Keratinocyte (primary cell): ENCODE measurements at regions not wholly inside any gene's neighbourhood (a gene's known extent, or its start where the extent isn't known, plus 50 kb on each side); places are given as distances from the start of the nearest gene placed in this dataset.

Experiments used
- DNase-seq: peaks from one replicate; pipeline ENCODE4 v3.0.0-alpha.2; 2011; ENCODE audit warnings: low read depth, missing footprints, low spot score
- FAIRE-seq: peaks from 2 replicates; lab custom pipeline; 2011; peaks lifted over from hg19 to GRCh38; lab: Jason Lieb, UNC
- H2AFZ ChIP-seq: 2 replicates; pipeline ENCODE4 v1.6.0; 2012; ENCODE audit warnings: low read length, control low read depth, inconsistent platforms; ENCODE audit not compliant: control insufficient read depth
- H3K27ac ChIP-seq: 2 replicates; pipeline ENCODE4 v1.5.1; 2011; ENCODE audit warnings: low read length; ENCODE audit not compliant: control insufficient read depth, insufficient read depth
- H3K27me3 ChIP-seq: 3 replicates; pipeline ENCODE4 v1.6.0; 2011; ENCODE audit warnings: low read length; ENCODE audit not compliant: control insufficient read depth, insufficient read depth; ENCODE audit errors: extremely low read depth
- H3K36me3 ChIP-seq, 2 experiments: 2 replicates in 1 of 2; 3 replicates in 1 of 2; pipeline ENCODE4 v1.5.1; 2011; ENCODE audit warnings: low read length in 2 of 2, mild to moderate bottlenecking in 1 of 2; ENCODE audit not compliant: control insufficient read depth in 2 of 2, insufficient read depth in 2 of 2; ENCODE audit errors: extremely low read depth in 1 of 2
- H3K4me1 ChIP-seq: 3 replicates; pipeline ENCODE4 v1.5.1; 2011; ENCODE audit warnings: low read length; ENCODE audit not compliant: control insufficient read depth, insufficient read depth; ENCODE audit errors: extremely low read depth
- H3K4me2 ChIP-seq: 3 replicates; pipeline ENCODE4 v1.6.0; 2011; ENCODE audit warnings: low read depth, low read length; ENCODE audit not compliant: control insufficient read depth, insufficient read depth; ENCODE audit errors: extremely low read depth
- H3K4me3 ChIP-seq, 3 experiments: fragments of 200-600 bp in 1 of 3; sonication (generic) in 1 of 3; 2 replicates in 2 of 3; 3 replicates in 1 of 3; pipeline ENCODE4 v1.5.1; 2011 to 2016; ENCODE audit warnings: low read length in 3 of 3, mild to moderate bottlenecking in 3 of 3, control low read depth in 2 of 3, inconsistent platforms in 1 of 3, low read depth in 1 of 3, mixed read lengths in 1 of 3, mixed run types in 1 of 3, moderate library complexity in 1 of 3; ENCODE audit not compliant: control insufficient read depth in 2 of 3, insufficient read depth in 2 of 3; ENCODE audit errors: extremely low read depth in 1 of 3
- H3K79me2 ChIP-seq: 2 replicates; pipeline ENCODE4 v1.6.0; 2012; ENCODE audit warnings: low read length; ENCODE audit not compliant: control insufficient read depth, insufficient read depth
- H3K9ac ChIP-seq: 3 replicates; pipeline ENCODE4 v1.6.0; 2011; ENCODE audit warnings: low read length; ENCODE audit not compliant: control insufficient read depth, insufficient read depth; ENCODE audit errors: extremely low read depth
- H3K9me1 ChIP-seq: 3 replicates; pipeline ENCODE4 v1.6.0; 2011; ENCODE audit warnings: low read length; ENCODE audit not compliant: control insufficient read depth, insufficient read depth; ENCODE audit errors: extremely low read depth
- H3K9me3 ChIP-seq: 2 replicates; pipeline ENCODE4 v1.5.1; 2012; ENCODE audit warnings: low read depth, low read length; ENCODE audit not compliant: control insufficient read depth
- H4K20me1 ChIP-seq: 3 replicates; pipeline ENCODE4 v1.6.0; 2011; ENCODE audit warnings: low read length; ENCODE audit not compliant: control insufficient read depth, insufficient read depth; ENCODE audit errors: extremely low read depth
- CTCF ChIP-seq, 3 experiments: IDR thresholded peaks in 1 of 3; conservative IDR thresholded peaks in 1 of 3; optimal IDR thresholded peaks in 1 of 3; 2 replicates in 2 of 3; 3 replicates in 1 of 3; pipeline versions ENCODE3 to v1.5.1; 2011; ENCODE audit warnings: low read length in 3 of 3, mild to moderate bottlenecking in 3 of 3, moderate library complexity in 2 of 3, control low read depth in 1 of 3, inconsistent platforms in 1 of 3; ENCODE audit not compliant: insufficient read depth in 2 of 3; ENCODE audit errors: extremely low read depth in 1 of 3
- EZH2 ChIP-seq: IDR thresholded peaks from one replicate; pipeline ENCODE4 v1.6.1; 2012; ENCODE audit warnings: inconsistent platforms, mild to moderate bottlenecking, low read length, moderate library complexity
- dilution Hi-C: fragments of 300-500 bp; cut with MboI; formaldehyde crosslinking; loops from one replicate; pipeline ENCODE4 v1.7.0; 2020; ENCODE audit warnings: low sequenced_read_pairs; ENCODE audit not compliant: extremely low pct_ligation_motif_present

- Histone ChIP-seq H2AFZ (no peak overlapping the region), H3K4me3 (no peak overlapping the region), H4K20me1 (no peaks in the 10 kb centered on the region), H3K36me3 (no peaks in the 10 kb centered on the region), H3K9me1 (no peaks in the 10 kb centered on the region), H3K27ac (no peak overlapping the region), H3K9ac (no peak overlapping the region), H3K4me1 (no peaks in the 10 kb centered on the region), H3K4me2 (no peak overlapping the region), H3K27me3 (no peaks in the 10 kb centered on the region), H3K9me3 (no peaks in the 10 kb centered on the region), H3K79me2 (no peaks in the 10 kb centered on the region)
- no peak for TF ChIP-seq CTCF (optimal IDR thresholded peaks at IDR 0.05 in 1 of 3, IDR thresholded peaks at IDR 0.05 in 1 of 3, conservative IDR thresholded peaks at IDR 0.05 in 1 of 3; ENCODE audit: extremely low read depth in 1 of 3, insufficient read depth in 2 of 3, low read length in 3 of 3)
- no peak for TF ChIP-seq EZH2
- DNase-seq (no peak), FAIRE-seq (no peak)
- dilution Hi-C loops, result no loop called here
Measured at GRCh38 chr6:98215531-98215930, 618.8 kb upstream of the POU3F2 start.

GRCh38 chr6:98230250-98230649, 604.1 kb upstream of the POU3F2 start:
- TF ChIP-seq CTCF (optimal IDR thresholded peaks at IDR 0.05 in 1 of 3, IDR thresholded peaks at IDR 0.05 in 1 of 3, conservative IDR thresholded peaks at IDR 0.05 in 1 of 3; ENCODE audit: extremely low read depth in 1 of 3, insufficient read depth in 2 of 3, low read length in 3 of 3) (no peak), EZH2 (no peak)
- H3K9me3 ChIP-seq, result no peaks in the 10 kb centered on the region
- H3K4me3 ChIP-seq, result no peak overlapping the region
- DNase-seq (no peak), FAIRE-seq (no peak)
- H3K27me3 ChIP-seq, result no peaks in the 10 kb centered on the region
- no peaks in the 10 kb centered on the region for H3K79me2 ChIP-seq
- dilution Hi-C loops, result no loop called here
- no peak overlapping the region for H3K27ac ChIP-seq
- no peak overlapping the region for H3K4me2 ChIP-seq
- H3K9ac ChIP-seq, result no peak overlapping the region
- H3K36me3 ChIP-seq, result no peaks in the 10 kb centered on the region
- no peaks in the 10 kb centered on the region for H4K20me1 ChIP-seq
- no peak overlapping the region for H2AFZ ChIP-seq
- no peaks in the 10 kb centered on the region for H3K9me1 ChIP-seq
- no peaks in the 10 kb centered on the region for H3K4me1 ChIP-seq
